Liver (tissue), 3 donors: ENCODE measurements at regions not wholly inside any gene's neighbourhood (a gene's known extent, or its start where the extent isn't known, plus 50 kb on each side); places are given as distances from the start of the nearest gene placed in this dataset.

Experiments
- CTCF ChIP-seq: fragments of 150-350 bp; IDR thresholded peaks from 2 replicates; pipeline ENCODE4 v1.5.1; 2017; ENCODE audit warnings: improper control_type of control experiment, low read depth, low read length; ENCODE audit not compliant: missing input control
- FOXA2 ChIP-seq: IDR thresholded peaks from 2 replicates; pipeline ENCODE4 v1.6.1; 2016; ENCODE audit warnings: antibody characterized with exemption
- GABPA ChIP-seq, 2 donors: IDR thresholded peaks in 1 of 2; conservative IDR thresholded peaks in 1 of 2; 2 replicates each; pipeline ENCODE4 v1.6.1; 2016; ENCODE audit warnings: antibody characterized with exemption in 2 of 2, mild to moderate bottlenecking in 1 of 2, moderate library complexity in 1 of 2
- HNF4A ChIP-seq, 2 donors: conservative IDR thresholded peaks; 2 replicates each; pipeline ENCODE4 v1.6.1; 2016; ENCODE audit warnings: antibody characterized with exemption in 2 of 2, mild to moderate bottlenecking in 2 of 2
- MAX ChIP-seq: IDR thresholded peaks from 2 replicates; pipeline ENCODE4 v1.6.1; 2016; ENCODE audit warnings: antibody characterized with exemption
- REST ChIP-seq: IDR thresholded peaks from 2 replicates; pipeline ENCODE4 v1.6.1; 2016; ENCODE audit warnings: antibody characterized with exemption, mild to moderate bottlenecking
- YY1 ChIP-seq: IDR thresholded peaks from 2 replicates; pipeline ENCODE4 v1.6.1; 2016; ENCODE audit warnings: antibody characterized with exemption, mild to moderate bottlenecking
- donor health status: healthy.
- donor health status: healthy.

- TF ChIP-seq GABPA (IDR thresholded peaks at IDR 0.05 in 1 of 2, conservative IDR thresholded peaks at IDR 0.05 in 1 of 2) = no peak
- TF ChIP-seq CTCF = no peak
- no peak for TF ChIP-seq REST
- no peak for TF ChIP-seq FOXA2
- TF ChIP-seq YY1 = no peak
- TF ChIP-seq MAX = no peak
- no peak for TF ChIP-seq HNF4A (conservative IDR thresholded peaks at IDR 0.05)
Observed at GRCh38 chr6:167229586-167229985, 61.5 kb upstream of the UNC93A start.
